Muscle of arm (tissue), 1 donor: ENCODE measurements at regions not wholly inside any gene's neighbourhood (a gene's known extent, or its start where the extent isn't known, plus 50 kb on each side); places are given as distances from the start of the nearest gene placed in this dataset.

ENCODE experiments used
- DNase-seq: peaks from one replicate; pipeline ENCODE4 v3.0.0-alpha.2; 2013

DNA sequence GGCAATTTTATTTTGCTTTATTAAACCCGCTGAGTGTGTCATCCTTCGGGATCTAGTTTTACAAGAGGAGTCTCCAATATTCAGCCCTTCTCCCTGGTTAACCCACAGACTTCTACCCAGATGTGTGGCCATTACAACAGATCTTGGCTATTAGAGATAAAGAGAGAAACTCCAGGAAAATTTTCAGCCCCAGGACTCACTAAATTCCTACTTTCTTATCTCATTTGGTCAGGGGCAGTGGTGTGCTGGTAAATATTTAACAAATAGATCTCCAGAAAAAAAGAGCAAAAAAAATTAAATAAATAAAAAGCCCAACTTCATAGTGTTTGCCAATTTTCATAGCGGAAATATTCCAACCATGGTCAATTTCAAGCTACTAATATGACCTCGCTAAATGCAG is 168.4 kb downstream of the RND3 start:
- DNase-seq, result no peak

DNA sequence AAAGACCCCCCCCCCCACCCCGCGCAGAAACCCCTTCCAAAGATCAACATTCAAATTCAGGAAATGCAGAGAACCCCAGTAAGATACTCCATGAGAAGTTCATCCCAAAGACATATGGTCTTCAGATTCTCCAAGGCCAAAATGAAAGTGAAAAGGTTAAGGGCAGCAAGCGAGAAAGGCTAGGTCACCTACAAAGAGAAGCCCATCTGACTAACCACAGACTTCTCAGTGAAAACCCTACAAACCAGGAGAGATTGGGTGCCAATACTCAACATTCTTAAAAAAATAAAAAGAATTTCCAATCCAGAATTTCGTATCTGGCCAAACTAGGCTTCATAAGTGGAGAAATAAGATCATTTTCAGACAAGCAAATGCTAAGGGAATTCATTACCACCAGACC is 175.2 kb downstream of the RND3 start:
- DNase-seq, result no peak

DNA sequence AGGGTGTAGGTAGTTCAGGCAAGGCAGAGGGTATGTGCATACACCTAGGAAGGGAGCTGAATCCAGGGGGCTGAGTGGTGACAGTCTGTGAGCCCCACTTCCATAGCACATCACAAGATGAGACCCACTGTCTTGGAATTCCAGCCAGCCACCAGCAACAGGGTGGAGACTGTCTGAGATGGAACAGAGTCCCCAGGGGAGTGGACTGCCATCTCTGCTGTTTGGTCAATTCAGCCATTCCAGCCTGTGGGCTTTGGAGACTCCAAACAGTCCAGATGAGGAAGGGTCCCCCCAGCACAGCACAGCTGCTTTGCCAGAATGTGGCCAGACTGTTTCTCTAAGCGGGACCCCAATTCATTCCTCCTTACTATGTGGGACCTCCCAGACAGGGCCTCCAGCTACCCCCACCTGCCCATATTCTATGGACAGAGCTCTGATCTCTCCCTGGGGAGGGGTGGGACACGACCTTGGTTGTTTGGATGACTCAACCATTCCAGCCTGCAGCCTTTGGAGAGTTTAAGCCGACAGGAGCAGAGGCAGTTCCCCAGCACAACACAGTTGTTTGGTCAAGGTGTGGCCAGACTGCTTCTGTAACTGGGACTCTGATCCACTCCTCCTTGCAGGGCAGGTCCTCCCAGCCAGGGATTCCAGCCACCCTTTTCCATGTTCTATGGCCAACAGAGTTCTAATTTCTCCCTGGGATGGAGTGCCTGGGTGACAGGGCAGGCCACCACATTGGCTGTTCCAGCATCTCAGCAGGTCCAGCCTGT is 178.0 kb downstream of the RND3 start:
- DNase-seq, result no peak

DNA sequence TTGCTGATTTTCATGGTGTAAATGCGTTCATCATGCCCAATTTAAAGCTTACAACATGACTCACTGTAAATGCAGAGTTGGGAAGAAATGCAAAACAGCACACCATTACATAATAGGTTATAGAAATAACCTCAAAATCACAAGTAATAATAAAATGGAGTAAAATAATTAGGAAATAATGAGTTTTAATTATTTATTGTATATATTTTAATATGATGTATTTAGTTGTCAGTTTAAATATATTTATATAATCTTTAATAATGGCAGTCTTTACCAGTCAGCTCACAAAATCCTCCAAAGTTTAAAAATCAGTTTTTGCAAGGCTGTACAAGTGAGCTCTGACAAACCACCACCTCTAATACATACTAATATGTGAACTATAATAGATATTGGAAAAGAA is 180.2 kb downstream of the RND3 start:
- no peak for DNase-seq

DNA sequence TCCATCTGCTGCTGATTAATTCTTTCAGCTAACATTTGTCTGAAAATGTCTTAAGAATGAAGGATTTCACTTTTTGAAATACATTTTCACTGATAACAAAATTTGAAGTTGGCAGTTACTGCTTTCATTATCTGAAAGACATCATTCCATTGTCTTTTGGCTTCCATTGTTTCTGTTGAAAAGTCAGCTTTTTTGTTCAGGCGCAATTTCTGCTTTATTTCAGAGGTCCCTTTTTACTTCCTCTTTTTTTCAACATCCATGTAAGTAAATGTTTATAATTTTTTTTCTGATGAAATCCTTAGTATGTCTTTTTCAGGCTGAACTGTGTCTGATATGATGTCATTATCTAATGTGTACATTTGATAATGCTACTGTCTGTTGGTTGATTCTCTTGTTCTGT is 184.2 kb downstream of the RND3 start:
- DNase-seq, result no peak

DNA sequence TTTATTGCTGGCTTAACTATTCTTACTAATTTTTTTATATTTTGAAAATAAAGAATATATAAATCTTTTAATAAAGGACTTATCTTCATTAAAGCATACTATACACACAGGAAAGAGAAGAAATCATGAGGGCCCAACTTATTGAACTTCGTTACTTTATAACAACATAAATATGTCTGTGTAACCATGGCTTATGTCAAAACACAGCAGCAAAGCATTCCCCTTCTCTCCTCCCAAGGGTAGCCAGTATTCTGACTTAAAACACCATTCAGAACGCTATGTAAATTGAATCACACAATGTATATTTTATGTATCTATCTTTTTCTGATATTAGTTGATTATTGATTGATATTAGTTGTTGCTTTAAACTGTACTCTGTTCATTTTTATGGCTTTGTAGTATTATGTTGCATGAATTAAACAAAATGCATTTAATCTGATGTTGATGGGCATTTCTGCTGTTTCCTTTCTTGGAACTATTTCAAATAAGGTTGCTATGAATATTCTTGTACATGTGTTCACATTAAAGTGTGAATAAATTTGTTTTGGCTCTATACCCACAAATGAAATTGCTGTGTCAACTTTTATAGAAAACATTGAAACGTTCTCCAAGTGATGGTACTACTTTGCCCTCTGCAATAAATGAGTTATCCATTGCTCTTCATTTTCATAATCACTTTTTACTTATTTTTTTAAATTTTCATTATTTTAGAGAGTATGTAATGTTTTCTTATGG is 188.7 kb downstream of the RND3 start:
- peak; percentile 19 for DNase-seq

DNA sequence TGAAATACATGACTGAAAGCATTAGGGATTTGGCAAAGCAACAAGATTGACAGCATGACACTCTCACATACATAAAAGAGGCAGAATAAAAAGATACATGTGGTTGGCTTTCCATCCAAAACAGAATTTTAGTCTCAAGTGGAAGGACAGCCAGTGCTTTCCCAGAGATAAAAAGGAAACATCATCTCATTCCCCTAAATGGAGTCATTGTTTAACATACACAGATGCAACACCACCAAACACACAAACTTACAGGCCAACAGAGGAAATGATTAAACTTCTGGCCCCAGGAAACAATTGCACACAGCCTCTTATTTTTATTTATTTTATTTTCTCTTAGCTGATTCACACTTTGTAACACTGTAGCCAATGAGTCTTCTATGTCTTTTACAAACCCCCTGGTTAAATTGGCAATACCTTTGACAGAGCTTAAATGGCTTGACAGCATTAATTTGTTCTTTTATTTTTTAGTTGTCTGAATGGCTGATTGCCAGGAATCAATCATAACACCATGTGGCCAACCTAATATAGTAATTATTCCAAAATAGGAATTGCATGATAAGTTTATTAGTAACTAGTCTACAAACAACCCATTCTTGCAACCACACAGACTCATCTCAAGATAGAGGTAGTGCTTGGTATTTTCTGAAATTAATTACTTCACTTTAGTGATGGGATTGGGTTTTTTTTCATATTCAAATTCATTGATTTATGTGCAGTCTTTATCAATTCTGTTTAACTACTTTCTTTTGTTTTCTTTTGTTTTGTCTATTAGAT is 190.5 kb downstream of the RND3 start:
- DNase-seq, result peak; percentile 75

DNA sequence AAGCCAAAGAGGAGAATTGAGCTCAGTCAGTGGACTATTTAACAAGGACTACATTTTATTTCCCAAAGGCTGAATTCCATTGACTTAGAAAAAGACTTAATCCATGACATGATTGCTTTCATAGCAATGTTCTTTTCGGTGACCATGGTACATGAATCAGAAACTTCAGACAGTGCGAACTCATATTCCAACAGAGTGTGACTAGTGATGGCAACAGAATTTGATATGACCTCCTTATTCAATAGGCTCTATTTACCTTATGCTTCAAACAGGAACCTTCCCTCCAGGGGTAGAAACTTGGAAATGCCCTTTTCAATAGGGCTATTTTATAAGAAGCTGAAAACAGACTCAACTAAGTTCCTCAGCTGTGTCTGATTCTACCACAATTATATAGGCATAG is 191.9 kb downstream of the RND3 start:
- no peak for DNase-seq

DNA sequence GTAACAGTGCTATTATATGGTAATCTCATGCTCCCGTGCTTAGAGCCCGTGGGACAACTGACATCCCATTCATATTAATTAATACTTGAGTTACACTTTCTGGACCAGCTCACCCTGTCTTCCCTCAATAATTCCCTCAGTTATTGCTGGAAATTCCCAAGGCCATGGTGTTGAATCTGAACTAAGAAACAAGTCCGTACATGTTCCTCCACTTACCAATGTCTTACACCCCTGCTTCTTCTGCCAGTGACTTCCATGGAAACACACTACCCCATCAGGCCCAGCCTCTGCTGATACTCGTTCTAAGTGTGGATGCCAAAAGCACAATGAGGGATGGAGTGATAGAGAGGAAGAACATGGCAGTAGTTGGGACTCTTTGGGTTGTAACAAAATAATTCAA is 193.7 kb downstream of the RND3 start:
- DNase-seq, result no peak

DNA sequence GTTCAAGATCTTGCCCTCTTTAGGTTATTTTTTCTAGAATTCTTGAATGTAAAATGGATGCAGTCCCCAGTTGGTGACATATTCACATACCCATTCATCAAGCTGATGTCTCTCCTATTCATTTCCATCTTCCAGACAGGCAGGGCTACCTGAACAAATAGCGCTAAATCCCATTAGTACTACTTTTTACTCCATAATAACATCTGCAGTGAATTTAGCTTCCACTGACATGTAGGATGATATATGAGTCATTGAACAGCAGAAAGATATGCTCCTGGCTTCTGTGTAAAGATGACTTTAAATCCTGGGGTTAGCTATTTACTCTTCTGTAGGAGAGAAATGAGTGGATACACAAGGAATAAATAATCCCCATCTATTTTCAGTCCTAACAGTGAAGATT is 194.7 kb downstream of the RND3 start:
- DNase-seq, result no peak

DNA sequence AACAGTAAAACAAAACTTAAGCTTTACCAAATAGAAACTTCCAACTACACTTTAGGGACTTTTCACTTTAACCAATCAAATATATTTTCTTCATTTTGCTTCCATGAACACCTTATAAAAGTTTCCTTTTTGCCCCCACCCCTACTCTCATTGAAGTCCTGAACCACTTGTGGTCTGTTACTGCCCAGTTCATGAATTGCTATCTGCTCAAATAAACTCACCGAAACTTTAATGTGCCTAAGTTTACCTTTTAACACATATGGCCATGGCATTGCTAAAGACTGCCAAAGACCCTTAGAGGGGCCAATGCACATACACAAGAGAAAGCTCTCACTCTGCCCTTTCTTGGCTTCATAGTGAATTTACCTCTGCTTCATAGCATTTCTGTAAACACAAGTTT is 195.3 kb downstream of the RND3 start:
- DNase-seq, result no peak

DNA sequence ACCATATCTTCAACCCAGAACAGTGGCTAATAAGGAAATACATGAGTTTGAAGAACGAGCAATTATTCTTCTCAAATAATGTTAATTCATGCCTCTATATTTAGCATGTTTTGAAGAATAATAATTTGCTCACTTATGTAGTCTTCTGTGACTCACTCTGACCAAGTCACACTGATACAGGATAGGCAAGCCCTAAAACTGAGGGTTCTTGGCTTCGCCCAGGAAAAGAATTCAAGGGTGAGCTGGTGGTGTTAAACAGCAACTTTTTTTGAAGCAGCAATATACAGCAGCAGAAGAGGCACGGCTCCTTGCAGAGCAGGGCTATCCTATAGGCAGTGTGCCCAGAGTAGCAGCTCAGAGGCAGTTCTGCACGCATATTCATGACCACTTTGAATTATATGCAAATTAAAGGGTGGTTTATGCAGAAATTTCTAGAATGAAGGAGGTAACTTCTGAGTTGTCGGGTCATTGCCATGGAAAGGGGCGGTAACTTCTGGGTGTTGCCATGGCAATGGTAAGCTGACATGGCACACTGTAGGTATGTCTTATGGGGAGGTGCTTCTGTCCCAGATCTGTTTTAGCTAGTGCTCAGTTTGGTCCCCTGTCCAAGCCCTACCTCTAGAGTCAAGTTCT is 200.6 kb downstream of the RND3 start:
- DNase-seq, result no peak

DNA sequence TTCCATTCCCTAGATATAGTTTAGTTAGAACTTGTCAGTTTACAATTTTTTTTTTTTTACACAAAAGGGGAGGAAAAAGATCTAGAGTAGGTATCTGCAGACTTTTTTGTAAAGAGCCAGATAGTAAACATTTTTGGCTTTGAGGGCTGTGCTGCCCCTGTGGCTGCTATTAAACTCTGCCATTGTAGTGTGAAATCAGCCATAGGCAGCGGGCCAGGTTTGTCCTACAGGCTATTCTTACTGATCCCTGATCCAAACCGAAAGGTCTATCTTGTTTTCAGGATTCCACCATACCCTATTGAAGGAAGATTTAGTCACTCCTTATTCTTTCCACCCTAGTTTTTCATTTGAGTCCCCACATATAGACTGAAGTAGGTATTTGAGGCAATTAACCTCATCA is 203.4 kb downstream of the RND3 start:
- DNase-seq, result no peak

DNA sequence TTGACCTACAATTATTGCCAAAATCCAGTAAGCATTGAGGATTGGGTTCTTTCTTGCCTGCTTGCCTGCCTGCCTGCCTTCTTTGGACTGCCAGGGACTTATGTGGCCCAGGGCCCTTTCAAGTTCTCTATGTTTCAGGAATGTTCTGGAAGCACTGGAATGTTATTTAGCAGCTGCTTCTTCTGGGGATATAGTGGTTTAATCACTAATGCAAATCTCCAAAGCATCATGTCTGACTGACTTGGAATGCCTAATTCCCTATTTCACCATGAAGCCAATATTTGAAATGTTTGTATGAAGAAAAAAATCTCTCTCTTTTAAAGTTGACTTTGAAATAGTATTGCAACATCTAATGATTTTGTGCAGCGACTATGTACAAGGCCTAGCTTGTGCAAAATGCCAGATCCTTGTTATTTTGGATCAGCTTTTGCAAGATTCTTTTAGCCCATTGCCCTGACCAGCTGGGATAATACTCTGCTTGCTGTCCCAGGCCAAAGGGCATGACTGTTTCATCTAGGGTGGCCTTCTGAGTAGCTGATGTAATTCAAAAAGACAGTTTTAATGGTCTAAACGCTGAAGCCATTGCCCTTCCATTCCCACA is 204.6 kb downstream of the RND3 start:
- peak; percentile 23 for DNase-seq

DNA sequence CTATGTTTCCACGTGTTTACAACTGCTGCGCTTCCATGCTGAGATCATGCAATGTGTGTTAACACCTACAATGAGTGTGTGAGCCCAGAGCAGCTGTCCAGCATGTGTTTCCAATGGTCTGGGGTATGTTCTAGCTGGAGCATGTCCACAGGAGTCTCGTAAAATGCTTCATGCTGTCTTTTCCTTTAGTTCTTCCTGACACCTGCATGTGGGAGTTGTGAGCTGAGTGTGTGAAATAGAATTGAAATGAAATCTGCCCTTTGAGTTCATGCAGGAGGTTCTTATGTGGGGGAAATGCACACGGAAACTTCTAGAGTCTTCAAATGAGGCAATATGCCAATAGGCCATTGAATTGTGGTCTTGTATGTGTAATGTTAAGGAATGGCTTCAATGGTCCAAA is 205.1 kb downstream of the RND3 start:
- DNase-seq, result peak; percentile 57

DNA sequence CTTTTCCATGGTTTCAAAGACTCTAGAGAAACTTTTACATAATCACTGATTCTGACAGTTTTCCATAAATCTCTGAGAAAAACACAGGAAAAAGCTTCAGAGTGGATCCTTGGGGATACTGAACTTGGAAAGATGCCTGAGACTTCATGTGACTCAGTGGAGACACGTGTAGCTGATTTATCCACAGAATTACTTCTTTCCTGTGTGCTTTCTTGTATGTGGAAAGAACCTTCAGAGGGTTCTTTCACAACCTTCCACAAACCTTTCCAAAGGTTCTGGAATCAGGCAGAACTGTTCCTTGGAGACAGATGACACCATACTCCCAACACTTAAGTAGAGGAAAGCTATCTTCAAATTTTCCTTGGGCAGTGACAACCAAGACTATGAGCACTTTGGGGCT is 207.2 kb downstream of the RND3 start:
- peak; percentile 94 for DNase-seq

DNA sequence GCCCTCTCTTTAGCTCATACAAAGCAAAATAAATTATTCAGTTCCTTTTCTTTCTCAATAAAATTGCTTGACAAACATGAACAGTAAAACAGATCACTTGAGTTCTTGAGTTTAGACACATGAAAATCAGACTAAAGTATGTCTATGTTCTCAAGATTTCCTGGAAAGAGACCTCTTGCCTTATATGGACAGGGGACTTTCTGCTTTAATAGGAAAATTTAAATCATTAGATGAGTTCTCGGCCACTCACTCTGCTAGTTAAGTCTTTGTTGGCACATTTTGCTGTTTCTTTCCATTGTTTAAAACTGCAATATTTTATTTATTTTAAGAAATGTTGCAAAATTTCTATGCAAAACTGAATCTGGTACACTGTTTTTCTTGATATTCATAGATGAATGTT is 207.8 kb downstream of the RND3 start:
- DNase-seq, result peak; percentile 39

DNA sequence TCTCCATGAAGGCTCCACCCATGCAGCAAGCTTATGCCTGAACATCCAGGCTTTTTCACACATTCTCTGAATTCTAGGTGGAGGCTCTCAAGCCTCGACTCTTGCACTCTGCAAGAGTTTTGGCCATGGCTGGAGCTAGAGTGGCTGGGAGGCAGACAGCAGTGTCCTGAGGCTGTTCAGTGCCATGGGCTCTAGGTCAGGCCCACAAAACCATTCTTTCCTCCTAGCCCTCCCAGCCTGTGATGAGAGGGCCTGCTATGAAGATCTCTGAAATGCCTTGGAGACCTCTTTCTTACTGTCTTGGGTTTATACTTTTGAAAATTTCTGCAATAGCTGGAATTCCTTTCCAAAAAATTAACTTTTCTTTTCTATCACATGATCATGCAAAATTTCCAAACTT is 210.7 kb downstream of the RND3 start:
- no peak for DNase-seq

DNA sequence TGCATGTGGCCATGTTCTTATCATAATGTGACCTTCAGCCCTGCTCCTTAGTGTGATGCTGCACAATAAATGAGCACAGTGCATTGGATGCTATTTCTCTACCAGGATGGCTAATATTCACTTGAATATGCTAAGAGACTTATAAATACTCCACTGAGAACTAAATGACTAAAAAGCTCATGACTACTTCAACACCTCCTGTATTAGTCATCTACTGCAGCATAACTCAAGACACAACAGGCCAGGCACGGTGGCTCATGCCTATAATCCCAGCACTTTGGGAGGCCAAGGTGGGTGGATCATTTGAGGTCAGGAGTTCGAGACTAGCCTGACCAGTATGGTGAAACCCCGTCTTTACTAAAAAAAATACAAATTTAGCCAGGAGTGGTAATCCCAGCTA is 213.4 kb downstream of the RND3 start:
- DNase-seq, result no peak

DNA sequence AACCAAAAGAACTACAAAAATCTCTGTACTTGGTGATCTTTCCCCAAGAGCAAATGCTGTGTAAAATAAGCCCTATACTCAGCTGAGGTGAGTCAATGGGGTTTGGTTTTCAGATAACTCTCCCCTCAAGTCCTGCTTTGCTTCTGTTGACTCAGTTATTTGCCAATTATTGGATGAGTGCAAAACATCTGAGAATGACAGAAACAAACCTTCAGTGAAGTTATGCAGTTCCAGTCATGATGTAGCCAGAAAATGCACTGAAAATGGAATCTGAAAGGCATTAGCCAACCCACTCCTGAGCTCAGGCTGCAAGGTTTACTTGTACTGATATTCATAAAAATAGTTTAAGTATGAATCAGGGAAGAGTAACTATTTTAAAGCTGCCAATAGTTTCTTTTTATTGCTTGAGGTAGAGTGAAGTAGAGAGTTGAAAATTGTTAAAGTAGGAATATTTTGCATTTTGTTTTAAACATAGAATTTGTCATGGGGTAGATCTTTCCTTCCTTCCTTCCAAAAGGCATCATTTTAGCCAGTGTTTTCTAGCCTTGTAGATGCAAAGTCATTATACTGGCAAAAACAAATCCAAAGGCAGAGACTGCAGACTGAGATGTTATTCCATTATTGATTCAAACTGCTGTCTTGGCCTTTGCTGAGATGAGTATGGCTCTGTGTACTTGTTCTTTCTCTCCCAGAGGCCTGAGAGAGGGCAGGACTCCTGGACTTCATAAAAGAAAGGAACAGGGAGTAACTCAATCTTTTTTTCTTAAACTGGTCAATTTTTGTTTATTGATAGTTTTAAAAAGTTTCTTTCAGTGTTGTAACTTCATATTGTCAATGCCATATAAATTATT is 215.3 kb downstream of the RND3 start:
- DNase-seq, result peak; percentile 40
